Activated CD4-positive, alpha-beta memory T cell treated with anti-CD3 and anti-CD28 coated beads, Interleukin-2, amount 10 ng/mL, durations not matched to agents 7 days and 5 days (primary cell): ENCODE measurements at regions not wholly inside any gene's neighbourhood (a gene's known extent, or its start where the extent isn't known, plus 50 kb on each side); places are given as distances from the start of the nearest gene placed in this dataset.

Experiments used
- CTCF ChIA-PET: fragments of 350-600 bp; sonication (Branson Sonifier 250); formaldehyde crosslinking; loops from one replicate; lab custom pipeline; 2021; ENCODE audit warnings: antibody characterized with exemption, inconsistent platforms; lab: Charles Lee
- POLR2A ChIA-PET: fragments of 350-600 bp; sonication (Branson Sonifier 250); formaldehyde crosslinking; loops from one replicate; lab custom pipeline; 2021; ENCODE audit warnings: antibody characterized with exemption; lab: Charles Lee
- DNase-seq: peaks from one replicate; pipeline ENCODE4 v3.0.0-alpha.2; 2020
- H3K27ac Mint-ChIP-seq: one replicate; pipeline ENCODE4 v1.8.0; 2021; ENCODE audit warnings: mild to moderate bottlenecking, mixed read lengths
- H3K27me3 Mint-ChIP-seq: one replicate; pipeline ENCODE4 v1.8.0; 2021; ENCODE audit warnings: mixed read lengths
- H3K36me3 Mint-ChIP-seq: one replicate; pipeline ENCODE4 v1.8.0; 2021; ENCODE audit warnings: low read depth, mixed read lengths
- H3K4me1 Mint-ChIP-seq: one replicate; pipeline ENCODE4 v1.8.0; 2021; ENCODE audit warnings: mixed read lengths
- H3K4me3 Mint-ChIP-seq: one replicate; pipeline ENCODE4 v1.8.0; 2021; ENCODE audit warnings: mild to moderate bottlenecking, mixed read lengths
- H3K9me3 Mint-ChIP-seq: one replicate; pipeline ENCODE4 v1.8.0; 2021; ENCODE audit warnings: mixed read lengths

DNA sequence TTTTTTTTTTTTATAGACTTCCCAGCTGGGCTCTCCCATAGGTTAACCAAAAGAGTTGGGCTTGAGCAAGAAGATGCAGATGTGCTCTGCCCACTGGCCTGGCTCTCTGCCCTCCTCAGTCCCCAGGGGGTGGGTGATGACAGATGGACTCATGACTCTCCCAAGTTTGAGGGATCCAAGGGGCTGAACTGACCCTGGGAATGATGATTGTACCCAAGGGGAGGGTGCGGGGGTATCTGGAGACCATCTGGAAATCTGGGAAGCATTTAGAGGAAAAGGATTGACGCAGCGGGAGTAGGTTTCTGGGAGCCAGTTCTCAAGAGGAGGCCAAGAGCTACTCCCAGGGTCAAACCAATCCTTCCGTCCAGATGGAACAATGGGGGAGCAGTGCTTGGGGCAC is 330.8 kb downstream of the CYP26B1 start:
- no peaks in the 10 kb centered on the region for H3K4me1 Mint-ChIP-seq
- DNase-seq: no peak
- H3K27ac Mint-ChIP-seq: no peak overlapping the region
- H3K27me3 Mint-ChIP-seq: peaks cover 1% of the 10 kb centered on the region
- H3K9me3 Mint-ChIP-seq: no peaks in the 10 kb centered on the region
- CTCF ChIA-PET: no interaction called here
- POLR2A ChIA-PET: no interaction called here
- H3K4me3 Mint-ChIP-seq: no peak overlapping the region
- no peaks in the 10 kb centered on the region for H3K36me3 Mint-ChIP-seq

- Mint-ChIP-seq H3K36me3 (no peaks in the 10 kb centered on the region), H3K27me3 (peaks cover 1% of the 10 kb centered on the region), H3K4me3 (no peak overlapping the region), H3K4me1 (no peaks in the 10 kb centered on the region), H3K27ac (no peak overlapping the region), H3K9me3 (no peaks in the 10 kb centered on the region)
- ChIA-PET POLR2A (no interaction called here), CTCF (no interaction called here)
- no peak for DNase-seq
Observed at GRCh38 chr2:71815701-71816474, 331.8 kb downstream of the CYP26B1 start.

DNA sequence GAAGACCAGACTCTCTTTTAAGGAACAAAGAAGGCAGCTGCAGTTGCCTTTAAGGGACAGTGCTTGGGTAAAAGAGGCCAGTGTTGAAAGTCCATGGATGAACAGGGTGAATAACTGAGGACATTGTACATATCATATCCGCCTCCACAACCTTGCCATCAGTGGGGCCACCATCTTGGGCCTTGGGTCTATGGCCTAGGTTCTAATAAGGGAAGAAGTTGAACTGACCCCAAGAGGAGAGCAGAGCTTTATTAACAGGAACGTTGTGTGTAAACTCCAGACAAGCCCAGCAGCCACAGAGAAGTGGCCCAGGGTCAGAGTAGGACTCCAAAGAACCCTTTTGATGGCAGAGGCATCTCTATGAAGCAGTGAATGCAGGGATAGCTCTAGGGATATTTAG is 332.8 kb downstream of the CYP26B1 start:
- H3K27me3 Mint-ChIP-seq: peaks cover 1% of the 10 kb centered on the region
- ChIA-PET CTCF (no interaction called here), POLR2A (no interaction called here)
- H3K4me1 Mint-ChIP-seq: no peaks in the 10 kb centered on the region
- H3K36me3 Mint-ChIP-seq: no peaks in the 10 kb centered on the region
- no peak for DNase-seq
- H3K9me3 Mint-ChIP-seq: no peaks in the 10 kb centered on the region
- H3K27ac Mint-ChIP-seq: no peak overlapping the region
- no peak overlapping the region for H3K4me3 Mint-ChIP-seq

GRCh38 chr2:71813807-71814470 is 333.7 kb downstream of the CYP26B1 start:
- DNase-seq: no peak
- ChIA-PET POLR2A (no interaction called here), CTCF (no interaction called here)
- H3K36me3 Mint-ChIP-seq: no peaks in the 10 kb centered on the region
- H3K27ac Mint-ChIP-seq: no peak overlapping the region
- H3K9me3 Mint-ChIP-seq: no peaks in the 10 kb centered on the region
- H3K27me3 Mint-ChIP-seq: peaks cover 1% of the 10 kb centered on the region
- H3K4me3 Mint-ChIP-seq: no peak overlapping the region
- H3K4me1 Mint-ChIP-seq: no peaks in the 10 kb centered on the region

GRCh38 chr2:71813315-71813714 is 334.3 kb downstream of the CYP26B1 start:
- ChIA-PET CTCF (no interaction called here), POLR2A (no interaction called here)
- peaks cover 1% of the 10 kb centered on the region for H3K27me3 Mint-ChIP-seq
- DNase-seq: no peak
- H3K4me1 Mint-ChIP-seq: no peaks in the 10 kb centered on the region
- no peaks in the 10 kb centered on the region for H3K36me3 Mint-ChIP-seq
- no peak overlapping the region for H3K4me3 Mint-ChIP-seq
- H3K9me3 Mint-ChIP-seq: no peaks in the 10 kb centered on the region
- H3K27ac Mint-ChIP-seq: no peak overlapping the region

- Mint-ChIP-seq H3K4me1 (no peaks in the 10 kb centered on the region), H3K27me3 (peaks cover 1% of the 10 kb centered on the region), H3K4me3 (no peak overlapping the region), H3K9me3 (no peaks in the 10 kb centered on the region), H3K27ac (no peak overlapping the region), H3K36me3 (no peaks in the 10 kb centered on the region)
- no peak for DNase-seq
- CTCF ChIA-PET: no interaction called here
- POLR2A ChIA-PET: no interaction called here
Observed at GRCh38 chr2:71812736-71813135, 334.9 kb downstream of the CYP26B1 start.

GRCh38 chr2:71811726-71812125 is 335.9 kb downstream of the CYP26B1 start:
- POLR2A ChIA-PET: no interaction called here
- Mint-ChIP-seq H3K36me3 (no peaks in the 10 kb centered on the region), H3K27me3 (peaks cover 1% of the 10 kb centered on the region), H3K9me3 (no peaks in the 10 kb centered on the region), H3K27ac (no peak overlapping the region), H3K4me1 (no peaks in the 10 kb centered on the region), H3K4me3 (no peak overlapping the region)
- DNase-seq: no peak
- CTCF ChIA-PET: no interaction called here

GRCh38 chr2:71811157-71811556 is 336.5 kb downstream of the CYP26B1 start:
- Mint-ChIP-seq H3K9me3 (no peaks in the 10 kb centered on the region), H3K4me1 (no peaks in the 10 kb centered on the region), H3K4me3 (no peak overlapping the region), H3K27ac (no peak overlapping the region), H3K36me3 (no peaks in the 10 kb centered on the region), H3K27me3 (peaks cover 1% of the 10 kb centered on the region)
- DNase-seq: no peak
- ChIA-PET POLR2A (no interaction called here), CTCF (no interaction called here)

DNA sequence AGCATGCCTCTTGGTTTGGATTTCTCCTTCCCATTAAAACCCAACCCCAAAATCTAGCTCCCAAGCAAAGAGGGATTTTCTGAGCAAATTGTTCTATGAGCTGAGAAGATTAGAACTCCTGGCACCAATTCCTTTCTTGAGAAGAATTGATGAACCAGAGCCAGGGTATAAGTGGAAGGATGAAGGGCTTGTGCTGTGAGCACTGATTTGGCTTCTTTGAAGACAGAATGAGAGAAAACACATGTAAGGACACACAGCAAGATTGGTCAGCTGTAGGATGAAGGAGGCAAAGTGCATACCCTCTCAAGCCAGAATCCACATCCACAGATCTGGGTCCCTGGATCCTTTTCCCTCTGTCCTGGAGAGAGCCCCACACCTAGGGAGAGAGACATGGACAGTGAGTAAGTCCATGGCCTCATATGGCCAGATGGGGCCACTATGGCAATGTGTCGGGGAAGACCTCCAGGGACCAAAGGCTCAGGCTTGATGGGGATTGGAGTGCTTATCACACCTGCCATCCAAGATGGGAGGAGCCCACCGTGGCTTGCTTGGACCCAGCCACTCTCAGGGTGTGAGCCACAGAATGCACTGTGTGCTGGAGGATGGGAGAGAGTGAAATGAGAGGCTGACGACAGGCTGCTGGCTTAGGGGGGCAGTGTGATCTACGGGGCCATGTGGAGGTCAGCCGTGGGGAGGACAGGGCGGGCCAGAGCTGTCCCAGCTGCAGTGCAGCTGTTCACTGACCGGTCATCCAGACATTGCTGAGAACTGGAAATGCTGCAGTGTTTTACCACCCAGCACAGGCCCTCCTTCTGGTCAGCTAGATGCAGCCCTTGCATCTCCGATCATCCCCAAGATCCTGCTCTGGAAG is 339.8 kb downstream of the CYP26B1 start:
- Mint-ChIP-seq H3K36me3 (no peaks in the 10 kb centered on the region), H3K4me1 (no peaks in the 10 kb centered on the region), H3K9me3 (no peaks in the 10 kb centered on the region), H3K27ac (no peak overlapping the region), H3K27me3 (no peaks in the 10 kb centered on the region), H3K4me3 (no peak overlapping the region)
- ChIA-PET CTCF (interaction anchor here (1.4 kb wide), 1 partner anchor 116 kb away, joined by 3 read pairs; no protein-coding TSS in a partner anchor), POLR2A (no interaction called here)
- DNase-seq: no peak

GRCh38 chr2:71806432-71806831 is 341.2 kb downstream of the CYP26B1 start:
- Mint-ChIP-seq H3K4me1 (no peaks in the 10 kb centered on the region), H3K36me3 (no peaks in the 10 kb centered on the region), H3K27ac (no peak overlapping the region), H3K9me3 (no peaks in the 10 kb centered on the region), H3K4me3 (no peak overlapping the region), H3K27me3 (no peaks in the 10 kb centered on the region)
- CTCF ChIA-PET: no interaction called here
- no peak for DNase-seq
- POLR2A ChIA-PET: no interaction called here

DNA sequence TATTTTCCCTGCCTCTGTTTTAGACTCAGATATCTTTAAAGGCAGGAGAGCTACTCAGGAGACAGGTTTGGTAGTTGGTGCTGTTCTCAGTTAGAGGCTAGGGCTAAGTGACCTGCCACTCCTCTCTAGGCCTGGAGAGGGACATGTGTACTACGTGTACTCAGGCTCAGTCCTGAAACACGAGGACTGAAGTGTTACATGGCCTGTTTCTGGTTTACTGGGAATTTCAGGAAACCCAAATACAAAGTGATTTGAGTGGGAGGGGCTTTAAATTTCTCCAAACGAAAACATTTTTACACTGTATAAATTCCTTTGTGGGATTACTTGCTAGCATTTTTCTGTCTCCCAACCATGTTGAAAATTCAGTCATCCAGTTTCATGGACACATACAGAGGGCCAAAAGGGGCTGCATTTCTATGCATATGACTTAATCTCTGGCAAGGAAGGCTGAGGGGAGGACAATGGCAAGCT is 343.3 kb downstream of the CYP26B1 start:
- Mint-ChIP-seq H3K4me3 (no peak overlapping the region), H3K9me3 (no peaks in the 10 kb centered on the region), H3K27me3 (no peaks in the 10 kb centered on the region), H3K36me3 (no peaks in the 10 kb centered on the region), H3K4me1 (no peaks in the 10 kb centered on the region), H3K27ac (no peak overlapping the region)
- POLR2A ChIA-PET: no interaction called here
- CTCF ChIA-PET: no interaction called here
- DNase-seq: no peak

DNA sequence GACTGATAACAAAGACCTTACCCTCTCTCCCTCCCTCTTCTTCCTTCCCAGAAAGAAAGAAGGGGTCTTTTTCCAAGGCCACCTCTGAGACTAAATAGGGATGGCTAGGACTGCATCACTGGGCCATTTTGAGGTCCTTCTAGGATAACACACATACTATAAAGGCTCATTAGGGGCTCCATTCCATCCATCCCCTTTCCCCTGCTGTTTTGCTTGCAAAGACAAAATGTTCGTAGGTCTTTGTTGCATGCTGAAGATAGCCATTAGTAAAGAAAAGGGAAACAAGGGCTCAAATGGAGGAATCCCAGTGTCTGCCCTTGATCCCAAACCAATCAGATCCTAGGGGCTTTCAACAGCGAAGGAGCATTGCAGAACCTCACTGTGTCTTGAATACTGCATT is 344.3 kb downstream of the CYP26B1 start:
- ChIA-PET POLR2A (no interaction called here), CTCF (no interaction called here)
- Mint-ChIP-seq H3K4me1 (no peaks in the 10 kb centered on the region), H3K36me3 (no peaks in the 10 kb centered on the region), H3K27me3 (no peaks in the 10 kb centered on the region), H3K27ac (no peak overlapping the region), H3K9me3 (no peaks in the 10 kb centered on the region), H3K4me3 (no peak overlapping the region)
- no peak for DNase-seq

GRCh38 chr2:71802556-71802955 is 345.1 kb downstream of the CYP26B1 start:
- Mint-ChIP-seq H3K4me3 (no peak overlapping the region), H3K27ac (no peak overlapping the region), H3K27me3 (no peaks in the 10 kb centered on the region), H3K9me3 (no peaks in the 10 kb centered on the region), H3K4me1 (no peaks in the 10 kb centered on the region), H3K36me3 (no peaks in the 10 kb centered on the region)
- POLR2A ChIA-PET: no interaction called here
- DNase-seq: no peak
- CTCF ChIA-PET: no interaction called here
